ENCODE measurements at regions not wholly inside any gene's neighbourhood (a gene's known extent, or its start where the extent isn't known, plus 50 kb on each side); places are given as distances from the start of the nearest gene placed in this dataset.
"Not testable (repeated sequence)": the region's sequence is repeated elsewhere in the genome, so short reads cannot be mapped to it uniquely, and the experiment has no call there.

DNA sequence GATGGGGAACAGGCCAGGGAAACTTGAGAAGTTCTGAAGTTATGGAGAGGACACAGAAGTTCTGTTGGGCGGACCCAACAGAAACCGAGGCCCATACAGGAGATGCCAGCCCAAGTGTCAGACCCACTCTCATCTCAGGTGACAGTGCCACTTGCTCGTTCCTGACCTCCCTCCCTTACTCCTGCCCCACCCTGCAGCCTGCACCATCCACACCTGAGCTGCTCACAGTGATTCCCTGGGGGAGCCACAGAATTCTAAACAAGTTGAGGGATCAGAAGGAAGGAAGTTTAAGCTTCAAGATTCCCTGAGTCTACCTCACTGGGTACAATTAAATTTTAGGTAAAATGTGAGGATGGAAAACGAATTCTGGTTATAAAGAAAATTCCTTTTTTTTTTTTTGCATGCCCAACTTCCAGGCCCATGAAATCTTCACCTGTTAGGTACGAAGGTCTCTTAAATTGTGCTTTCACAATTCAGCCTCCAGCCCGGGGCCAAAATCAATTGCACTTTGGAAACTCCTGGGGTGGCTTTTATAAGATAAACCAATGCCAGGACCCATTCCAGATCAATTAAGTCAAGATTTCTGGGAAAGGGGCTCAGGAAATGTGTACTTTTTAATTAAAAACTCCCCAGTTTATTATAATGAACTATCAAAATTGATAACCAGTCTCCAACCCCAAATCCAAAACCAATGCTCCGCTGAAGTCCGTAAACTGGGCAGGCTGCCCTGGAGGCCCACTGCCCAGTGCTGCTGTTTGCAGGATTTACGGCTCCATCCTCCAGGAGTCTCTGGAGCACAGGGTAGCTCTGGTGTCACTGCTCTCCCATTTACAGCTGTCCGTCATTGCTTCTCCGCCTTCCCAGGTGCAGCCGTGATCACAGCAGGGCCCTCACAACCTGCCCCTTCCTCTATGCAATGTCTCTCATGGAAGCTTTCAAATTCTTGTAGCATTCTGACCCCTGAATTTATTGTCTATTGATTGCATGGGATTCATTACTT, 643.5 kb downstream of the UQCRFS1 start:
- DNase-seq (ENCODE audit: low read depth, low spot score): no peak

DNA sequence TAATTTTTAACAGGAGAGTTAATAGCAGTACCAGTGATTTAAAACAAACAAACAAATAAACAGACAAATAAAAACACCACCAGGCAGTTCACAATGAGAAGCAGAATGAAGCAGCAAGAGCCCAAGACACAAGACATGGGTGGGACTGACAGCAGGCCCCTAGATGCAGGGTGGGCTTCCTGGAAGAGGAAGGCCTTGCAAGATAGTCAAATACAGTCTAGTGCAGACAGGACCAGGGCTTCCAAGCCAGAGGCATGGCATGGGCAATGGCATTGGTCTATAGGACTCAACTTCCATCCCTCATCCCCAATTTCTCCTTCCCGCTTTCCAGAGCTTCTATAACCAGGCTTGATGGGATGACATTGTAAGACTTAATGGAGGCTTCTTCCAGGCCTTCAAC, 645.1 kb downstream of the UQCRFS1 start:
- DNase-seq (ENCODE audit: low read depth, low spot score): no peak

DNA sequence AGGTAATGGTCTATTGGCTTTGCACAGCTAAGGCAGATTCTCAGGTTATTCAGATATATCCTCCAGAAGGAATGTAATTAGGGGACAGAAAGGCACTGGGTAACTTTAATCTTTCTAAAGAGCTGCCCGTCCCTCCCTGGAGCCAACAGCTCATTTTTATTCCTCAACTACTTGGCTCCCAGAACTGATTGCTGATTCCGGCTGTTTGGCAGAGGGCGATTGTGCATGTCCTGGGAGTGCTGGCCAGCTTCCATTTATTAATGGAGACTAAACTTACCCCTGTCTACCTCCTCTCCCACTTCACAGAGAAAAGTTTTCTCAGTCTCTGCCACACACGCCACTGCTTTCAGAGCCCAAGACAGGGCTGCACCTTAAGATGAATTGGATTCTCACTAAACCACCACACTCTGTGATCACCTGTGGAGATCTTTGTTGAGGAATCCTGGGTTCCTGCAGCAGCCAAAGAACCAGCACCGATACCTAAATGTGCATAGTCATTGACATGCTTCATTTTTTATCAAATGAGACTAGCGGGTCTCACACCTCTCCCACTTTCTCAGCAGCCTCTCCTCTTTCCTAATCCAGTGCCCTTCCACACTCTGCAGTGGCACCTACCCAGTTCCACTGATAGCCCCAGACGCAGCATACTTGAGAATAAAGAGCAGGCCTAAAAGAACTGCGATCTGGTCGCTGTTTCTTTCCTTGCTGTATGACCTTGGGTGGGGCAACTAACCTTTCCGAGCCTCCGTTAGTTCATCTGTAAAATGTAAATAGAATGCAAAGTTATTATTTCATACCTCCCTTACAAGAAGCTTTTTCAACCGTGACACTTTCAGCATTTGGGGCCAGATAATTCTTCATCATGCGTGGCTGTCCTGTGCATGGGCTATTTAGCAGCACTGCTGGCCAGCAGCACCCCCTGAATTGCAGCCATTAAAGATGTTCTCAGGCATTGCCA, 648.7 kb downstream of the UQCRFS1 start:
- DNase-seq (ENCODE audit: low read depth, low spot score): no peak

DNA sequence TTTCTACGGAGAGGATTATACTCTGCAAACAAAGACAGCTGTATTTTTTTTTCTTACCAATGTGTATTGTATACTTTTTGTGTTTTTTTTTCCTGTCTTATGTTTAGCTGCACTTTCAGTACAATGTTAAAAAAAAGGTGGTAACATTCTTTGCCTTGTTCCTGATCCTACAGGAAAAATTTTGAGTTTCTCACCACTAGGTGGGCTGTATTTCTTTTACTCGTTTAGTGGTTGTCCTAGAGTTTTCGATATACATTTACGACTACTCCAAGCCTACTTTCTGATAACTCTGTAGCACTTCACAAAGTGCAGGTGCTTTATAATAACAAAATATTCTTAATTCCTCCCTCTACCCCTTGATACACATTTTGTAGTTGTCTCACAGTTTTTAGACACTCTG, 652.2 kb downstream of the UQCRFS1 start:
- DNase-seq (ENCODE audit: low read depth, low spot score): no peak

DNA sequence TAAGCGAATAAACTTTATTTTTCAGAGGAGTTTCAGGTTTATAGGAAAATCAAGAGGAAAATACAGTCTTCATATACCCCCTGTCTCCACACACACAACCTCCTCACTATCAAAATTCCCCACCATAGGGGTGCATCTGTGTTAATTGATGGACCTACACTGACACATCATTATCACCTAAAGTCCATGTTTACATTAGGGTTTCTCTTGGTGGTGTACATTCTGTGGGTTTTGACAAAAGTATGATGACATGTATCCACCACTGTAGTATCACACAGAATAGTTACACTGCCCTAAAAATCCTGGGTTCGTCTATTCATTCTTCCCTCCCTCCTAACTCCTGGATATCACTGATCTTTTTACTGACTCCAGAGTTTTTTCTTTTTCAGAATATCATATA, 654.2 kb downstream of the UQCRFS1 start:
- no peak for DNase-seq (ENCODE audit: low read depth, low spot score)

DNA sequence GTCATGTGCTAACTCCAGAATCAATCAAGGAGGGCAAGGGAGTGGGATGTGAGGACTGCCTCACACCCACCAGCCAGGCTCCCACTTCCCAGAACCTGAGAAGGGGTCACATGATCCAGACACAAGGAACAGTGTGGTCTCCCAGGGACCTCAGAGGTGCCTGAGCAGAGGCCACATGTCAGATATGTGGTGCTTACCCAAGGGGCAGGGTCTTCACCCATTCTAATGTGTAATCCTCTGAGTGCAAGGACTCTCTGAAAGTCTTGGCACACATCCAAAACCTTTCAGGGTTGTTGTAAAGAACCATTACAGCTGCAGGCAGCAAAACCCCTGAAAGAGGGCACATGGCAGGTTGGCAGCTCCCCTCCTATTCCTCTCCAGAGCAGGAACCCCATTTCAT, 656.6 kb downstream of the UQCRFS1 start:
- no peak for DNase-seq (ENCODE audit: low read depth, low spot score)

DNA sequence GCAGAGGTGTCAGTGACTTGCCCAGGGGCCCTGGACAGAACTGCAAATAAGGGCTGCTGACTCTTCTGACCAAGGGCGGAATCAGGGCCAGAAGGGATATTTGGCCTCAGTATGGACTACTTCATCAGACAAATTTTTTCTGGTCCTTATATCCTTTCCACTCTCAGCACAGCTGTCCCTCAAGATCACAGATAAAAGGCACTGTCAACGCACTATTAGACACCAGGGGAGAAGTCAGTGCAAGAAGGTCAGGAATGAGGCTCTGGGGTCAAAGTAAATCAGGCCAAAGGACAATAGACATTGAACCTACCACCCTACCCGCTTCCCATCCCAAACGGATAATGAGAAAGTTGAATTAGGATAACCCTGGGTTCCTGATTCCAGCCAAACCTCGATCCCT, 657.6 kb downstream of the UQCRFS1 start:
- DNase-seq (ENCODE audit: low read depth, low spot score): no peak

DNA sequence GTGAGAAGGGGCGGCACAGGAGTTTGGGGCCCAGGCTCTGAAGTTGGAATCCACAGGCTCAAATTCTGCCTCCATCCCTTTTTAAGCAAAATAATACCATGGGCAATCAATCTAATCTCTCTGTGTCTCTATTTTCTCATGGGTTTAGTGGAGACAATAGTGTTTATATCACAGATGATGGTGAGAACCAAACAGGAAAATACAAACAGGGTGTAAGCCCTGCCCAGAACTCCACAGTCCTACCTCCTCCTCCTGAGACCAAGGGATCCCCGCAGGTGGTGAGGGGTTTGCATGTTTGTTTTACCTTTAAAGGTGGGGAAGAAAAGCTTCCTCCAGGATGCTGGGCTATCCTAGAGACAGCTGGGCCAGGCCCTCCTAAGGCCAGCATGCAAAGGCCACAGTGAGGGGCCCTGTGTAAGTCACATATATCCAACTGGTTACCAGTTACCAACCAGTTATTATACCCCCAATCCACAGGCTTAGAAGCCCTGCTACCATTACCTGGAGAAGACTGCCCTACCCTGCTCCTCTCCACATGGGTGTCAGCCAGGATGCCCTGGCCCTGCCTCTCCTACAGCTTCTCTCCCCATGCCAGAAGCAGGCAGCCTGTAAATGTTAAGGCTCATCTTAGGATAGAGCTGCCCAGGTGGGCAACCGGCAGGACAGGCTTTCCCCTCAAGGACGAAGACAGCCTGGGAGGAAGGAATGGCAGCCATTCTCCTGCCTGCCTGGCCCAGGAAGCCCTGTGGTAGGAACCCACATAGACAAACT, 658.4 kb downstream of the UQCRFS1 start:
- no peak for DNase-seq (ENCODE audit: low read depth, low spot score)

DNA sequence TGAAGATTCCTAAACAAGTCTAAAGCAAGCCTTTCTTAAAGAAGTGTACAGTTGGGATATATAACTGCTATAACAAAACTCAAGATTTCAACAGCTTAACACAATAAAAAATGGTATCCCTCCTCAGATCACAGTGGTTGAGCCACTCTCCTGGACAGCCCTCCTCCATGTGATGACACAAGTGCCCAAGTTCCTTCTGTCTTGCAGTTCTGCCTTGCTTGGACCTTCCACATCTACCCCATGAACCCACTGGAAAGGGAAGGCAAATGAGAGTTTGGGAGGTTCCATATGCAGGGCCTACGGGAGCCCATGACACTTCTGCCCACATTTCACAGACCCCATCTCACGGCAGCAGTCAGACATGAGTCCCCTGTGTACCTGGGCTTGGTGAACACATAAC, 659.2 kb downstream of the UQCRFS1 start:
- DNase-seq (ENCODE audit: low read depth, low spot score): no peak

DNA sequence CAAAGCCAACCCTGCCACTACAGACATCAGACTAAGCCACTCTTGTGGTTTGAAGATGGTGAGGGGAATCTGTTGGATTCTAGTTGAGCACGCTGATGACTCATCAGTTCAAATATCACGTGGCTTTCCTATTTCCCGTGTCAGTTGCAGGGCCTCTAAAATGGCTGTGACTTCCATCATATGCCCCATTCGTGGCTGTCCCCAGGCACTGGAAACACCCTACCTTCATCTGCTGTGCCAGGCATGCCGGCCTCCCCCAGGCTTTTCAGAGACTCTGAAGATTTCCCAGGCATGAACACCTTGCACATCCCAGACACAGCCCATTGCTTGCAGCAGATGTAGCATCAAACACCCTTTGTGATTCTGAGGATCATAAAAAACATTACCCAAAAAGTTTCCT, 659.9 kb downstream of the UQCRFS1 start:
- DNase-seq (ENCODE audit: low read depth, low spot score): no peak

DNA sequence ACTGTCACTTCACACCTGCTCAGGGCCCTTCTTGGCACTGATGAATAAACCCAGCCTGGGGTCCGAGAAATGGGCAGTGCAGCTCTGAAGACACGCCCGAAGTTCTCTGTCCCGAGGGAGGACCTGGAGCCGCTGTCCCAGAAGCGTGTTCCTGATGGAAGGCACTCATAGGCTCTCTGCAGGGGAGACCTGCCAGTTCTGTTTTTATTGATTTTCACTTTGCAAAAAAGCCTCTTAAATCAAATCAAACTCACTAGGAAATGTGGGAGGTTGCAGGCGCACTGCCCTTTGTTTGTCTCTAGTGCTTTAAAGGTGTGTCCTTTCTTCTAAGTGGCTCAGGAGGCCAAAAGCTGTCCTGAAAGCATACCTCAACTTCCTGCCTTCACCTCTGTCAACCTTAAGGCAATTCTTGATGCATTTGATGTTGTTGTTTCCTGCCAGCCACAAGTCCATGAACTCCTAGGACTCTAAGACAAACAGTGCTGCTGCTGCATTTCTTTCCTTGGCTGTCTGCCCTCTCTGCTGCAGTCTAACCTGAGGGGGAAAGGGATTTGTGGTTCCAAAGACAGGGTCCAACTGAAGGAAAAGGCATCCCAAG, 663.2 kb downstream of the UQCRFS1 start:
- DNase-seq (ENCODE audit: low read depth, low spot score): no peak

DNA sequence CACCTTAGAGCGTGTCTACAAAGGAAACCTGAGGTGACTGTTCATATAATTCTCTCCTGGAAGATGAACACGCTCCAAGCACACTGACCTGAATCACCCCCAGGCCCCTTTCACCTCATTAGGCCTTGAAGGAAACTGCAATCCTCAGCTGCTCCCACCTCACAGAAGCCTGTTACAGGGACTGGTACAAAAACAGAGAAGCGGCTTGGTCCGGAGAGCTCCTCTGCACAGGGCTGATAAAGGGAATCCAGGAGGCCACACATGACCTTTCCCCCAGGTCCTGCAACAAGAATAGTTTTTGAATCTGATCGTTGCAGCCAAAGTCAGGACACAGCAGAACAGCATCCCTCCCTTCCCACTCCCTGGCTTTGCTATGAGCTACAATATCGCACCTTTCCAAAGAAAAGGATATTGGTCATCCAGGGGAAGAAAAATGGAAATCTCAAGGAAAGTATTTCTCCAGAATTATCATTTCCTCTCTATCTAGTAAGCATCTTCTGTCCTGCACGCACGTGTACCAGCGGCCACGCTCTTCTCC, 666.7 kb downstream of the UQCRFS1 start:
- DNase-seq (ENCODE audit: low read depth, low spot score): no peak

DNA sequence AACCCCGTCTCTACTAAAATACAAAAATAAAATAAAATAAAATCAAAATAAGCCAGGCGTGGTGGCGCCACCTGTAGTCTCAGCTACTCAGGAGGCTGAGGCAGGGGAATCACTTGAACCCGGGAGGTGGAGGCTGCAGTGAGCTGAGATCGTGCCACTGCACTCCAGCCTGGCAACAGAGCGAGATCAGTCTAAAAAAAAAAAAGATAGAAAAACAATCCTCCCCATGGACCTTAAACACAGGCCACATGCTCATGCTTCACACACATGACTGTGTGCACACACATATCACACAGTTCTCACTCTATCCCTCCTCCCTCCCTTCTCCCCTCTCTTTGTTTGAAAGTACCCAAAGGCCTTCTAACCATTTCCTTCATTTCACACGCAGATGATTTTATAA, 667.6 kb downstream of the UQCRFS1 start:
- DNase-seq (ENCODE audit: low read depth, low spot score): not testable (repeated sequence)

DNA sequence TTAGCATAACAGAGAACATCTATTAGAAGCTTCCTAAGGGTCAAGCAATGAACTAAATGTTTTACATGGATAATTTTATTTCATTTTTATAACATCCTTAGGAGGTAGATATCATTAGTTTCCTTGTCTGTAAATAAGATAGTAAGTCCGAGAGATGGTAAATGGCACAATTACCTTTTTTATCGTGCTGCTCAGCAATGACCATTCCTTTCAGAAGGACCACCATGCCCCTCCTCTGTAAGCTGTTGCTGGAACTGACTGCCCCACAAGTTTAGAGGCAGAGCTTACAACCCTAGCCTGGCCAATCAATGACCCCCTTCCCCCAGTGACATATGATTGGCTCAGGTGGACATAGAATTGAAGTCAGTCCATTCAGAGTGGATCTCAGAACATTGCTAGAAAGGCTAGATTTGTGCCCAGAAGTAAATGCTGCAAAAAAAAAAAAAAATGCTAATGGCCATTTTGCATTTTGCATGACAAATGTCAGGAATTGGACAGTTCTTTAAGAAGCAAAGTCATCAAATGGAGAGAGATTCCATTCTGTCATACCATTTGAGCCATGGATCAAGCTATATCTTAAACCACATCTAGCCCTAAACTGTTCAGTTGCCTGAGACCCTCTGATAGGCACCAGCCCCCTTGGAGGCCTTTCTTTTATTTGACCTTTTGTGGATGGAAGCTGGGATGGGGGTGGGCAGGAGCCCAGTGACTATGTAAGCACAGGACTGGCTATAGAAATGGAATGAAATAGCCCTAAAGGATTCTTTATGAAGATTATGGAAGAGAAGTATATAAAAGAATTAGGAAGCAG, 668.3 kb downstream of the UQCRFS1 start:
- DNase-seq (ENCODE audit: low read depth, low spot score): no peak

DNA sequence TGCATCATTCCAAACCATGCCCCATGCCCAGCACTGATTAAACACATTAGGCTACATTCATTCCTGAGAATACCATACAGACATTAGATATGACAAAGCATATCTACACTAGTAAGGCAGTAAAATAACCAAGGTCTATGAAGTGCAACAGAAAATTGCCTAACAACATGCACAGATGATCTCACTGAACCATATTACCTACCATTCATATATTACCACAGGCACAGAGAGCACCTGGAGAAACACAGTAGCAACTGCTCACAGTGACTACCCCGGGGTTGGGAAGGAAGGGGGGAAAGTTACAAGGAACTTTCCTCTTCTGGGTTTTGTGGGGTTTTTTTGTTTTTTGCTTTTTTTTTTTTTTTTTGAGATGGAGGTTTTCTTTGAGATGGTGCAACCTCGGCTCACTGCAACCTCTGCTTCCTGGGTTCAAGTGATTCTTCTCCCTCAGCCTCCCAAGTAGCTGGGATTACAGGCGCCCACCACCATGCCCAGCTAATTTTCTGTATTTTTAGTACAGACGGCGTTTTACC, 669.6 kb downstream of the UQCRFS1 start:
- no peak for DNase-seq (ENCODE audit: low read depth, low spot score)

DNA sequence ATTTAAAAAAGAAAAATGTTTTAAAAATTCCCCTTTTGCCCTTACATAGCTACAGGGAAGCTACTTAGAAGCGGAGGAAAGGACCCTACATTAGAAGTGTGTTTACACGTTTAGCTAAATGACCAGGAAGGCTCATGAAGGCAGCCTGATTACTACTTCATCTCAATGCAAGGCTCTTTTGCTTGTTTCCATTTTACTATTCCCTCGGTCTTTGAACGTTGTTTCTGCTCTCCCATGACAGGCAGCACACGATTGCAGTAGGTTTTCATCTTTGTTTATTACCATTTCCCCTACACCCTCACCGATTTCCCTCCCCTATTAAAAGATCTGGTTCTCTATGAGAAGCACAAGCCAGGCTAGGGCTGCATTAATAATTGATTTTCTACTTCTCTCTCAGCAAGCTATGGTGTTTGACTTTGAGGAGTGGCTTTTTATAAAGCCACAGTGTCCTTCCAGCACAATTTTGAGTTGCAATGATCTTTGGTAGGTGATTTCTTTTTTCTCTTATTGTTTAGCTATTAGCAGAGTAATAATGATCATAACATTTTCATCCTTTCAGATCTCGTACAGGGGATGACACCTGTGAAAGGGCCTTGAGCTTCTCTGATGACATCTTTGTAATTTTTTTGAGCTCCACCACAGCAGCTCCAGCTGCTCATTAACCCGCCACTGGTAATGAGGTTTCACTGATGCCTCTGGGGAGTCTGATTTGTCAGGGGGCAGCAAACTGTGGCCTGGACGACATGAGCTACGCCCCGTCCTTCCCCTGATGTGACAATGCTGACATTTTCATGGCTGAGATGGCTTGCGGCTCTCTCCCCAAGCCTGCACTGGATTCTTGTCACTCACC, 670.3 kb downstream of the UQCRFS1 start:
- no peak for DNase-seq (ENCODE audit: low read depth, low spot score)

DNA sequence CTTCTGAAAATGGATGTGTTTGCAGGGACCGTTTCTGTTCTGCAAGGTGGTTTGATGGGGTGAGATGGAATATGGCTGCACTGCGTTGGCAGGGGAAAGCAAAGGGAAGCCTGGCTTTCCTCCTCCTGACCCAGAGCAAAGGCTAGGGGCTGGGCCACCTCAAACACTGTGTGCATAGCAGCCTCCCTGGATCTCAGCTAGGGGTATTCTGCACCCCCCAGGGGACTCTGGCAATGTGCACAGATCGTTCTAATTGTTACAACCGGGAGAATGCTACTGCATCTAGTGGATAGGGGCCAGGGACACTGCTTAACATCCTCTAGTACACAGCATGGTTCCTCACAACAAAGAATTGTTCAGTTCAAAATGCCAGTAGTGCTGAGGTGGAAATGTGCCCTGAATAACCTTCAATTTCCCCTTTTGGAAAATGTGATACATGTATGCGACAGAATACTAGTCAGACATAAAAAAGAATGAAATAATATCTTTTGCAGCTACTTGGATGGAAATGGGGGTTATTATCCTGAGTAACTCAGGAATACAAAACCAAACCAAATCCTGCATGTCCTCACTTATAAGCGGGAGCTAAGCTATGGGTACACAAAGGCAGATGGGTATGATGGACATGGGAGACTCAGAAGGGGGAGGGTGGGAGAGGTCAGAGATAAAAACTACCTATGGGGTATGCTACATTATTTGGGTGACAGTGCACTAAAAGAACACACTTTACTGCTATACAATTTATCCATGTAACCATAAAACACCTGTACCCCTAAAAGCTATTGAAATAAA, 671.2 kb downstream of the UQCRFS1 start:
- no peak for DNase-seq (ENCODE audit: low read depth, low spot score)

DNA sequence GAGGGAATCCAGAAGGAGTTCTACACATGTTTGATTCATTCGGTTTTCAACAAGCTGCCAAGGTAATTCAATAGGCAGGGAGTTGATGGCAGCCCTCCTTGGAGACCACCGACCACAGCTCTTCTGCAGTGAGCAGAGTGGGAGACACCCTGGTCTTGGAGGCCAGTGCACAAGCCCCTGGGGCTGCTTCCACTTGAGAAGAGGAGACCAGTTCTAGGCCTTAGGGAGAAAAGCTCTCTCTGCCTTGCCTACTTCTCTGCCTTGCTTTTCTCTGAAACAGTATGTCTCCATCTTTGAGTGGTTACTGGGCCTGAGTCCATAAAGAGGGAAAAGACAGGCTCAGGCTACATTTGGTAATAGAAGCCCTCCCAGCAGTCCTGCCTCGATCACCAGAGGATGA, 671.9 kb downstream of the UQCRFS1 start:
- no peak for DNase-seq (ENCODE audit: low read depth, low spot score)

Measured in iPS DF 19.7 (cell line).